Effector memory CD4-positive, alpha-beta T cell (primary cell): ENCODE measurements at regions not wholly inside any gene's neighbourhood (a gene's known extent, or its start where the extent isn't known, plus 50 kb on each side); places are given as distances from the start of the nearest gene placed in this dataset.
"Not testable (repeated sequence)": the region's sequence is repeated elsewhere in the genome, so short reads cannot be mapped to it uniquely, and the experiment has no call there.

ENCODE experiments used
- DNase-seq, 3 donors: peaks; one replicate each; pipeline ENCODE4 v3.0.0-alpha.2; 2020
- H3K27ac ChIP-seq: 2 replicates; pipeline ENCODE4 v1.7.0; 2013; ENCODE audit warnings: mild to moderate bottlenecking, low read length, moderate library complexity; ENCODE audit not compliant: insufficient read depth, poor library complexity, severe bottlenecking
- H3K27me3 ChIP-seq: replicated peaks from 2 replicates; pipeline ENCODE4 v1.7.0; 2013; ENCODE audit warnings: mild to moderate bottlenecking, low read length; ENCODE audit not compliant: insufficient read depth, control insufficient read depth, poor library complexity, severe bottlenecking
- H3K36me3 ChIP-seq: 2 replicates; pipeline ENCODE4 v1.7.0; 2013; ENCODE audit warnings: mild to moderate bottlenecking, low read length, moderate library complexity; ENCODE audit not compliant: control insufficient read depth, insufficient read depth
- H3K4me1 ChIP-seq: 2 replicates; pipeline ENCODE4 v1.7.0; 2013; ENCODE audit warnings: low read length, mild to moderate bottlenecking; ENCODE audit not compliant: control insufficient read depth, insufficient read depth, poor library complexity, severe bottlenecking
- H3K4me3 ChIP-seq: 2 replicates; pipeline ENCODE4 v1.7.0; 2013; ENCODE audit warnings: low read length, low read depth, mild to moderate bottlenecking; ENCODE audit not compliant: insufficient read depth, poor library complexity, severe bottlenecking
- H3K9me3 ChIP-seq: 2 replicates; pipeline ENCODE4 v1.7.0; 2013; ENCODE audit warnings: mild to moderate bottlenecking, low read length, moderate library complexity; ENCODE audit not compliant: control insufficient read depth

DNA sequence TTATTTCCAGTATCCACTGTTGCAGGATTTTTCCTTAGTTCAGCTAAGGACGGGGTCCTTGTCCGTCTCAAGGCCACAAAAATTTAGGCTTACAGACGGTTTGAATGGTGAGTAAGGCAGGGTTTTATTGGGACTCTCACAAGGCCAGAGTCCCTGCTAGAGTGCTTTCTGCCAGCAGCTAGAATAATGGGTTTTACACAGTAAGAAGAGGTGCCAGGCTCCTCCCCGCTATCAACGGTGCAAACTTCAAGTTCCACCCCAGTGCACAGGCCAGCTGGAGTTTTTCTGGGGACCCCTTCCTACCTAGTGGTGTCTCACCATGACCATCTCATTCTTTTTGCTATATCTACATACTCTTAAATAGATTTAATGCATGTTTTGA, 198.5 kb upstream of the KCTD7 start:
- Histone ChIP-seq H3K4me3 (no peak overlapping the region), H3K4me1 (no peaks in the 10 kb centered on the region), H3K36me3 (no peaks in the 10 kb centered on the region), H3K27ac (no peak overlapping the region), H3K9me3 (no peaks in the 10 kb centered on the region), H3K27me3 (no peaks in the 10 kb centered on the region)
- no peak for DNase-seq

DNA sequence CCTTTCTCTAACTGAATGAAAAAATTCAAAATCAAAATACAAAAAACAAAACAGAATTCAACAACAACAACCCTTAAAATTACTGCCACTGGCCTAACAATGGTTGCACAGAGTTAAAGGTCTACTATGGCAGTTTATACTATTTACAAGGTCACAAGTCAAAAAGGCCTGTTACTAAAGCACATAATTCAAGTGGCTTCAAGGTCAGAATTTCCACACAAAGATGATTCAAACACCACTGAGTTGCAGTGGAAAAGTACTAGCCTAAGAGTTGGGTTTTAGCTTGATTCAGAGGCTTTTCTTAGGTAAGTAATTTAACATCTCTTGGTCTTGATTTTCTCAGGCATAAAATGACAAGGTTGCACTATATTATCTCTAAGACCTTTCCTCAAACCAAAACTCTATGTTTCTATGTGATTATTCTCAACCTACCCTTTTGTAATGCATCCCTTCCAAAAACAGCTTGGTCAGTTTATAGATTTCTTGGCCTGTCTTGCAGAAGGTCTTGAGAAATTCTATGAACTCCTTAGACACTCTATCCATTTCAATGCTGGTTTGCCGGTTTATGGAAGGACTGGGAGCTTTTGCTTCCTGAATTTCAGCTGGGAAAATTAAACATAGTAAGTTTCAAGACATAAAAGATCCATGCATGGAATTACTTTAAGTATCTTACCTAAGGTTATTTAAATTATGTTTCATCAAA, 189.8 kb upstream of the KCTD7 start:
- not testable (repeated sequence) for H3K36me3 ChIP-seq, H3K9me3 ChIP-seq, H3K27me3 ChIP-seq, H3K27ac ChIP-seq, DNase-seq, H3K4me1 ChIP-seq, H3K4me3 ChIP-seq

DNA sequence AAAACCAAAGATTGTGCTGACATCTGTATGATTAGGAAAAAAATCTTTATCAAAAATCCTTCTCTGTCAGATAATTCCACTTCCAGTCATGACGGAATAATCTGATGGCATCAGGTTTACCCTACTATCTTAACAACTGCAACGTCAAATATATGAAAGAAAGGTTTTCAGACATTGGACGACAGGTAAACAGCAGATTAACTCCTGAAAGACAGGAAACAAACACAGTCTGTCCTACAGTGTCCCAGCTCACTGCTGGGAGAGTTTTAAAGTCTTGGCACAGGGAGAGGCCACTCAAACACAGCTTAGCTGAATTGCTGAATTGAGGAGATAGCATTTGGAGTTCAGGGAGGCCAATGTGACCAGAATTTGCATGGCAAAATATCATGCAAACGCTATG, 186.3 kb upstream of the KCTD7 start:
- no peak for DNase-seq
- H3K4me3 ChIP-seq: no peak overlapping the region
- no peaks in the 10 kb centered on the region for H3K4me1 ChIP-seq
- no peaks in the 10 kb centered on the region for H3K27me3 ChIP-seq
- no peaks in the 10 kb centered on the region for H3K9me3 ChIP-seq
- H3K36me3 ChIP-seq: no peaks in the 10 kb centered on the region
- H3K27ac ChIP-seq: no peak overlapping the region

DNA sequence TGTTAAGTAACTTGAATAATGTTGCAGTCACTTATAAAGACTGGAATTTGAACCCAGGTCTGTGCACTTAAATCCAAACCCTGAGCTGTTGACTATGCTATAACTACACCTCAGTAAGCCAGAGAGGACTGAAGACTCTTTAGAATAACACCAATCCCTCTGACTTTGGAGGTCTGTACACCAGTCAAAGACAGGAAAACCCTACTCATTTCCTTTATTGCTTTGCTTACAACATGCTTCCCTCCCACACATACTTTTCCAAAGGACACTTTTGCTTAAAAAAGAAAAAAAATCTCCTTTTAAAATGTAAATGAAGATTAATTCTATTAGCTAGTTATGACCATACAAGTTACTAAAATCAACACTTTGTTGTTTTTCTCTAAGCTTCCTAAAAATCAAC, 184.7 kb upstream of the KCTD7 start:
- H3K4me1 ChIP-seq: no peaks in the 10 kb centered on the region
- H3K27me3 ChIP-seq: no peaks in the 10 kb centered on the region

DNA sequence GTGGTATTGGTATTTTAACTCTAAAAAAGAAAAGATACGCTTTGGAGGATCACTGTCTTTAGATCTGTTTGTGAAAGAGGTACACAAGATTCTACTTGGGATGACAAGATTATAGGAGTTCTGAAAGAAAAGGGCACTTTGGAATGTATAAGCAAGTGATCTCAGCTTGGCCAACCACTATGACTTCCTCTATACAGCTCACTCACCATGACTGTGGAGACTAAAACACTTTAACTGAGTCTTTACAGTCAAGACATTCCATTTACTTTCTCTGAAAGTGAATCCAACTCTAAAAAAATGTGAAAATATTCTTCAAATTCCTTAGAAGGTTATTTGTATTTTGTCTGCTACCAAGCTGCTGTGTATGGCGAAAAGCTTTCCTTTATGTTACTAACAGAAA, 181.7 kb upstream of the KCTD7 start:
- H3K4me3 ChIP-seq, H3K4me1 ChIP-seq, DNase-seq, H3K27me3 ChIP-seq, H3K9me3 ChIP-seq, H3K27ac ChIP-seq, H3K36me3 ChIP-seq: not testable (repeated sequence)

More for the DNA sequence above, 184.7 kb upstream of the KCTD7 start:
- H3K36me3 ChIP-seq: no peaks in the 10 kb centered on the region
- no peak overlapping the region for H3K4me3 ChIP-seq
- no peak overlapping the region for H3K27ac ChIP-seq
- H3K9me3 ChIP-seq: no peaks in the 10 kb centered on the region
- no peak for DNase-seq

DNA sequence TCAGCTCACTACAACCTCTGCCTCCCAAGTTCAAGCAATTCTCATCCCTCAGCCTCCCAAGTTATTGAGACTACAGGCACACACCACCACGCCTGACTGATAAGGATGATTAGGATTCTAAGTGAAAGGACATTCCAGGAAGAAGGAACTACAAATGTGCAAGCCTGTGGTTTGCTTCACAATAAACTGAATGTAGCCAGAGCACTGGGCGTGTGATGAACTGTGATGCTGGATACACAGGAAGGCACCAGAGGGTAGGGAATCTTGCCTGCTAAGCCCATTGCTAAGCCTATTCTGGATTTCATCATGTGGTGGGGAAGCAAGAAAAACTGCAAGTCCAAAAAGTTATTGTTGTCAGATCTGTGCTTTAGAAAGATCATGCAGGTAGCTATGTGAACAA, 177.9 kb upstream of the KCTD7 start:
- H3K4me3 ChIP-seq, H3K4me1 ChIP-seq, H3K9me3 ChIP-seq, H3K36me3 ChIP-seq, DNase-seq, H3K27me3 ChIP-seq, H3K27ac ChIP-seq: not testable (repeated sequence)

DNA sequence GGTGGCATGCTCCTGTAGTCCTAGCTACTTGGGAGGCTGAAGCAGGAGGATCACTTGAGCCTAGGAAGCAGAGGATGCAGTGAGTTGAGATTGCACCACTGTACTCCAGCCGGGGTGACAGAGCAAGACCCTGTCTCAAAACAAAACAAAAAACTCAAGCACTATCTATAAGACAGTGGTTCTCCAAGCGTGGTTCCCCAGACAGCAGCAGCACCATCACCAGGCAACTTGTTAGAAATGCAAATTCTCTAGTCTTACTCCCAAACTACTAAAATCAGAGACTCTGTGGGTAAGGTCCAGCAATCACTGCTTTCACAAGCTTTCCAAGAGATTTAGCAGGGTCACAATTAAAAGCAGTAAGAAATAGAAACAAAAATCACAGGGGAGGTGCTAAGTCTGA, 177.0 kb upstream of the KCTD7 start:
- not testable (repeated sequence) for H3K27ac ChIP-seq, DNase-seq, H3K9me3 ChIP-seq, H3K4me1 ChIP-seq, H3K36me3 ChIP-seq, H3K4me3 ChIP-seq, H3K27me3 ChIP-seq

DNA sequence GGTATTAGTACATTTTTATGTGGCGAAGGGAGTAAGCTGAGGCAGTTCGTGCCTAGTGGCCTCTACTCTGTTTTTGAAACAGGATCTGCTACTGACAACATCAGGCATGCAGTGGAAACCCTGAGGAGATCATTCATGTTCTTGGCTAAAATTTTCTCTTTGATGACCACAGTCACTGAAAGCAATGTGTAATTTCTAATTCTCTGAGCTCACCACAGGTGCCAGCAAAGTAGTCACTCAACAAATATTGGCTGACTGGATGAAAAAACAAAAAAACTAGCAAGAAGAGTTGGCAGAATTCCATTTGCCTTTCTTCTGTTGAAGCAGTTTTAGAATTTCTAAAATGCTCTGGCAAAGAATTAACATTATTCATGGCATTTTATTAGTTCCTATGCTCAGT, 176.5 kb upstream of the KCTD7 start:
- Histone ChIP-seq H3K9me3 (no peaks in the 10 kb centered on the region), H3K4me3 (no peak overlapping the region), H3K27ac (no peak overlapping the region), H3K27me3 (no peaks in the 10 kb centered on the region), H3K4me1 (no peaks in the 10 kb centered on the region), H3K36me3 (no peaks in the 10 kb centered on the region)
- no peak for DNase-seq

DNA sequence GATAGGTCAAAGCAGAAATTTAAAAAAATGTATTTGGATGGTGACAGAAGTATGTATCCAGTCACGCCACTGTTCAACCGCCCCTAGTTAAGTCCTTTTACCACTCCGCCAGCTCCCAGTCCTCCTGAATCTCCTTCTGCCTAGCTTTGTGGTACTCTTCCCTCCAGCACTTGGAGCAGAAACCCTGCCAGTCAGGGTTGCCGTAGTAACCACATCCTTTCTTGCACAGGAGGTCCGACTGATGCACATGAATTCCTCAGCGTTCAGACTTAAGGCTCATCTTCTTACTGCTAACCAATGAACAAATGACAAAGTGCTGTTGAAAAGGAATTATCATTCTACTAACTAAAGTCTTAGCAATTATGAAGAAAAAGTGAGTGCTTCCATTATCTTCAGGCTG, 175.3 kb upstream of the KCTD7 start:
- Histone ChIP-seq H3K9me3 (no peaks in the 10 kb centered on the region), H3K4me1 (no peaks in the 10 kb centered on the region)
- DNase-seq: no peak

DNA sequence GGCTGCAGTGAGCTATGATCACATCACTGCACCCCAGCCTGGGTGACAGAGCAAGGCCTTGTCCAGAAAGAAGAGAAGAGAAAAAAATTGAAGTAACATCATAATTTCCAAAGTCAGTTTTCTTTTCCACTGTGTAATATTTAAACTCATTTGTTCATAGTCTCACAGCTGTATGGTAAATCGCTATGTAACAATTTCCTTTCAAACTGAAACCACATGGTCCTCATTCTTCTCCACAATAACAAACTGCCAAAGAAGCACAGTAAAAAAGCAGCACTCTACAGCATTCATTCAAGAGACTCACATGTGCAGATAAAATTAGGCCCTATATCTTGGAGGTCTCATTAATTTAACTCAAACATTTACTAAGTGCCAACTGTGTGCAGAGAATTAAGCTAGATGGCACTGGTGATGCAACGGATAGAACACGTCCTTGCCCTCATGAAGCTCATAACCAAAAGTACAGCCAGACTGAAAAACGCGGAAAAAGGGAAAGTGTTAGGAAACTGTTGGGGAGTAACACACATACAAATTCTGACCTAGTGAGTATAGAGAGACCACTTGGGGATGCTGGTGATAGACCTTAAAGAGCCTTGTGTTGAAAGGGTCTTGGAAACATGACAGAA, 174.0 kb upstream of the KCTD7 start:
- H3K36me3 ChIP-seq: no peaks in the 10 kb centered on the region
- H3K4me3 ChIP-seq: no peak overlapping the region
- H3K4me1 ChIP-seq: no peaks in the 10 kb centered on the region
- no peak for DNase-seq
- H3K9me3 ChIP-seq: no peaks in the 10 kb centered on the region
- H3K27ac ChIP-seq: no peak overlapping the region
- no peaks in the 10 kb centered on the region for H3K27me3 ChIP-seq

More for the DNA sequence above, 175.3 kb upstream of the KCTD7 start:
- Histone ChIP-seq H3K36me3 (no peaks in the 10 kb centered on the region), H3K4me3 (no peak overlapping the region), H3K27ac (no peak overlapping the region), H3K27me3 (no peaks in the 10 kb centered on the region)
